ENCODE measurements at regions not wholly inside any gene's neighbourhood (a gene's known extent, or its start where the extent isn't known, plus 50 kb on each side); places are given as distances from the start of the nearest gene placed in this dataset.
A peak's percentile ranks its signal among the peaks of the same experiment; 100 is the strongest.

GRCh38 chr2:94939349-94939748 lies 68.1 kb downstream of the TEKT4 start:
- H3K4me3 ChIP-seq (ENCODE audit: low read depth, low read length) = no peak overlapping the region
- no peak for DNase-seq (ENCODE audit: low read depth, low spot score)
- TF ChIP-seq, protein P1, sequence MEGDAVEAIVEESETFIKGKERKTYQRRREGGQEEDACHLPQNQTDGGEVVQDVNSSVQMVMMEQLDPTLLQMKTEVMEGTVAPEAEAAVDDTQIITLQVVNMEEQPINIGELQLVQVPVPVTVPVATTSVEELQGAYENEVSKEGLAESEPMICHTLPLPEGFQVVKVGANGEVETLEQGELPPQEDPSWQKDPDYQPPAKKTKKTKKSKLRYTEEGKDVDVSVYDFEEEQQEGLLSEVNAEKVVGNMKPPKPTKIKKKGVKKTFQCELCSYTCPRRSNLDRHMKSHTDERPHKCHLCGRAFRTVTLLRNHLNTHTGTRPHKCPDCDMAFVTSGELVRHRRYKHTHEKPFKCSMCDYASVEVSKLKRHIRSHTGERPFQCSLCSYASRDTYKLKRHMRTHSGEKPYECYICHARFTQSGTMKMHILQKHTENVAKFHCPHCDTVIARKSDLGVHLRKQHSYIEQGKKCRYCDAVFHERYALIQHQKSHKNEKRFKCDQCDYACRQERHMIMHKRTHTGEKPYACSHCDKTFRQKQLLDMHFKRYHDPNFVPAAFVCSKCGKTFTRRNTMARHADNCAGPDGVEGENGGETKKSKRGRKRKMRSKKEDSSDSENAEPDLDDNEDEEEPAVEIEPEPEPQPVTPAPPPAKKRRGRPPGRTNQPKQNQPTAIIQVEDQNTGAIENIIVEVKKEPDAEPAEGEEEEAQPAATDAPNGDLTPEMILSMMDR (IDR thresholded peaks at IDR 0.05; ENCODE audit: insufficient read depth, low read length, missing control alignments) = no peak
- ChIA-PET POLR2A (no interaction called here), CTCF (no interaction called here)

DNA sequence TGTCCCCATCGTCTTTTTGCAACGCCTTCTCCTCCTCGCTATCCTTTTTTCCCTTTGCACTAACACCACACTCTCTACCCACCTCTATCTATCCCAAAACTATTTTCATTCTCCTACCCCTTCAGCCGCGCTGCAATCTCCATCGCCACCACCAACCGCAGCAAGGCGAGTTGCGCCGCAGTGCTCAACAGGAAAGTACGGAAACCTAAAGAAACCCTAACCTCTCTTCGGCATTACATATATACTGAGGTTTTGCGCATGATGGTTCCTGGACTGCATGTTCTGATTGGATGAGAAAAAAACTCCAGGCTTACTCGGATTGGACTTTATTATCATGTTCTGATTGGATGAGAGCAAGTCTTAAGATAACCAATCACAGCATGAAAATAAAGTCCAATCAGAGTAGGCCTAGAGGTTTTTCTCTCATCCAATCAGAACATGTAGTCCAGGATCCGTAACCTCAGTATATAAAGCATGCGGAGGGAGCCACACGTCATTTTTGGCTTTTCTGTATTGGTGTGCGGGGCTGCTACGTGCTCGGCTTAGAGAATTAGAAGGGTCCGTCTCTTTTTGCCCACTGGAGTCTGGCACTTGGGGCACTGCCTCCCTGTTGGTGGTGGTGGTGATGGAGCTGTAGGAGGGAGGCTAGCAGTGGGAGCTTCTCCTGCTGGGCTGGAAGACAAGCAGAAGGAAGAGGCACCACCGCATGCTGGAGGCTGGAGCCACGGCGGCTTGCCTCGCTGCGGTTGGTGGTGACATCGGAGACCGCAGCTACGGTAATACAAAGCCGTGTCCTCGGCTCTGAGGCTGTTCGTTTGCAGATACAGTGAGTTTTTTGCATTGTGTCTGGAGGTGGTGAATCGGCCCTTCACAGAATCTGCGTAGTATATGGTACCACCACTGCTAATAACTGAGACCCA lies 76.1 kb downstream of the TEKT4 start:
- TF ChIP-seq, protein P1 (IDR thresholded peaks at IDR 0.05; ENCODE audit: insufficient read depth, low read length, missing control alignments) = no peak
- ChIA-PET CTCF (interaction anchor here (1.6 kb wide), 1 partner anchor 10 kb away, joined by 11 read pairs; no protein-coding TSS in a partner anchor), POLR2A (no interaction called here)
- no peak for DNase-seq (ENCODE audit: low read depth, low spot score)
- H3K4me3 ChIP-seq (ENCODE audit: low read depth, low read length) = no peak overlapping the region

DNA sequence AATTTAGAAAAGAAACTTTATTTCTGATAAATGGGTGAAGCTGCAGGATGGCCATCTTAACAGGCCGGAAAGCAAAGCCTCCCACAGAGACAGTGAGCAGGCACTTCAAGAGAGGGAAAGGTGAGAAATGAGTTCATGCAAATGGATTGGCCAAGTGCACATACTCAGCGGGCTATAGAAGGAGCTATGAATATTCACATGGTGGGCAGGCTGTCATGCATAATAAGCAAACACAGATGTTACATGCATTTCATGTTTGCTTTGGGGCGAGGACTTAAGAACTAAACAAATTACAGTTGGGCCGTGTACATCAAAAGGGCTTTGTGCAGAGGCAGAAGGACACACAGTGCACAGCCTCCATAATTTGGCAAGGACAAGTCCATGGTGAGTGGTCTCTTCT lies 69.8 kb upstream of the MAL start:
- DNase-seq (ENCODE audit: low read depth, low spot score) = no peak
- TF ChIP-seq, protein P1 (IDR thresholded peaks at IDR 0.05; ENCODE audit: insufficient read depth, low read length, missing control alignments) = no peak
- H3K4me3 ChIP-seq (ENCODE audit: low read depth, low read length) = no peak overlapping the region
- CTCF ChIA-PET = interaction anchor here (0.9 to 3.2 kb wide), 9 partner anchors 7 to 30 kb away, joined by 3 to 12 read pairs (median 6); no protein-coding TSS in a partner anchor
- POLR2A ChIA-PET = no interaction called here

- ChIA-PET CTCF (interaction anchor here (0.6 to 3.2 kb wide), 14 partner anchors 9 to 704 kb away, joined by 3 to 12 read pairs (median 5); no protein-coding TSS in a partner anchor), POLR2A (no interaction called here)
- H3K4me3 ChIP-seq (ENCODE audit: low read depth, low read length) = no peak overlapping the region
- TF ChIP-seq, protein P1 (IDR thresholded peaks at IDR 0.05; ENCODE audit: insufficient read depth, low read length, missing control alignments) = peak; percentile 74
- no peak for DNase-seq (ENCODE audit: low read depth, low spot score)
Observed at GRCh38 chr2:94956797-94957391, 68.6 kb upstream of the MAL start.

- no peak for DNase-seq (ENCODE audit: low read depth, low spot score)
- no peak overlapping the region for H3K4me3 ChIP-seq (ENCODE audit: low read depth, low read length)
- ChIA-PET POLR2A (no interaction called here), CTCF (interaction anchor here (1.2 to 2.6 kb wide), 2 partner anchors 17 to 39 kb away, joined by 3 to 10 read pairs; no protein-coding TSS in a partner anchor)
- TF ChIP-seq, protein P1 (IDR thresholded peaks at IDR 0.05; ENCODE audit: insufficient read depth, low read length, missing control alignments) = no peak
Observed at GRCh38 chr2:94958245-94958644, 67.3 kb upstream of the MAL start.

GRCh38 chr2:94960266-94960665 lies 65.2 kb upstream of the MAL start:
- TF ChIP-seq, protein P1 (IDR thresholded peaks at IDR 0.05; ENCODE audit: insufficient read depth, low read length, missing control alignments) = no peak
- ChIA-PET CTCF (interaction anchor here (0.7 kb wide), 1 partner anchor 26 kb away, joined by 3 read pairs; no protein-coding TSS in a partner anchor), POLR2A (no interaction called here)
- H3K4me3 ChIP-seq (ENCODE audit: low read depth, low read length) = no peak overlapping the region
- no peak for DNase-seq (ENCODE audit: low read depth, low spot score)

All from AG04449 (cell line).